DND-41 (cell line): ENCODE measurements at regions not wholly inside any gene's neighbourhood (a gene's known extent, or its start where the extent isn't known, plus 50 kb on each side); places are given as distances from the start of the nearest gene placed in this dataset.

Experiments used
- ATAC-seq: fragments of 200-7000 bp; cut with Tn5 transposase; 3 replicates; pipeline ENCODE4 v1.9.1; 2021; ENCODE audit warnings: low read depth; ENCODE audit not compliant: insufficient read depth
- DNase-seq: peaks from one replicate; pipeline ENCODE4 v3.0.0-alpha.2; 2020
- H2AFZ ChIP-seq: 2 replicates; pipeline ENCODE4 v1.6.0; 2012; ENCODE audit warnings: low read depth, low read length
- H3K27ac ChIP-seq: 2 replicates; pipeline ENCODE4 v1.5.1; 2012; ENCODE audit warnings: low read length, inconsistent platforms
- H3K27me3 ChIP-seq: fragments of 200-600 bp; sonication (generic); 2 replicates; pipeline ENCODE4 v1.6.0; 2012; ENCODE audit warnings: low read length, mild to moderate bottlenecking, inconsistent platforms; ENCODE audit not compliant: insufficient read depth, poor library complexity
- H3K36me3 ChIP-seq: 2 replicates; pipeline ENCODE4 v1.5.1; 2012; ENCODE audit warnings: low read length, inconsistent platforms; ENCODE audit not compliant: insufficient read depth
- H3K4me1 ChIP-seq: 2 replicates; pipeline ENCODE4 v1.5.1; 2012; ENCODE audit warnings: mild to moderate bottlenecking, low read length; ENCODE audit not compliant: insufficient read depth
- H3K4me2 ChIP-seq: 2 replicates; pipeline ENCODE4 v1.6.0; 2012; ENCODE audit warnings: mild to moderate bottlenecking, moderate library complexity, low read length, inconsistent platforms; ENCODE audit not compliant: insufficient read depth
- H3K4me3 ChIP-seq, 2 experiments: fragments of 200-600 bp in 1 of 2; shearing (Covaris generic) in 1 of 2; 2 replicates each; pipeline ENCODE4 v1.5.1; 2012 to 2016; ENCODE audit warnings: inconsistent platforms in 2 of 2, low read length in 2 of 2, mild to moderate bottlenecking in 2 of 2, low read depth in 1 of 2, moderate library complexity in 1 of 2
- H3K79me2 ChIP-seq: 2 replicates; pipeline ENCODE4 v1.6.0; 2012; ENCODE audit warnings: low read length, inconsistent platforms; ENCODE audit not compliant: insufficient read depth
- H3K9ac ChIP-seq: 2 replicates; pipeline ENCODE4 v1.6.0; 2012; ENCODE audit warnings: low read depth, mild to moderate bottlenecking, inconsistent platforms, low read length, moderate library complexity
- H3K9me3 ChIP-seq: 2 replicates; pipeline ENCODE4 v1.5.1; 2012; ENCODE audit warnings: low read length, moderate library complexity, mild to moderate bottlenecking, inconsistent platforms; ENCODE audit not compliant: insufficient read depth, severe bottlenecking
- H4K20me1 ChIP-seq: 2 replicates; pipeline ENCODE4 v1.6.0; 2012; ENCODE audit warnings: low read length; ENCODE audit not compliant: insufficient read depth
- CTCF ChIP-seq: IDR thresholded peaks from 2 replicates; pipeline ENCODE4 v1.5.1; 2012; ENCODE audit warnings: borderline replicate concordance, low read length, moderate library complexity, mild to moderate bottlenecking; ENCODE audit not compliant: poor library complexity, severe bottlenecking; ENCODE audit errors: extremely low read depth
- EZH2 ChIP-seq: IDR thresholded peaks from 3 replicates; pipeline ENCODE4 v1.6.1; 2012; ENCODE audit warnings: borderline replicate concordance, low read depth, mild to moderate bottlenecking, moderate library complexity, low read length, inconsistent platforms; ENCODE audit not compliant: severe bottlenecking

GRCh38 chr10:78229950-78230675 lies 196.4 kb downstream of the RPS24 start:
- ATAC-seq (no peak), DNase-seq (no peak)
- TF ChIP-seq CTCF (no peak), EZH2 (no peak)
- H3K4me3 ChIP-seq: no peak overlapping the region
- H3K4me1 ChIP-seq: no peaks in the 10 kb centered on the region
- H3K27ac ChIP-seq: no peak overlapping the region
- H2AFZ ChIP-seq: no peak overlapping the region
- H3K4me2 ChIP-seq: no peak overlapping the region
- H3K9me3 ChIP-seq: no peaks in the 10 kb centered on the region
- no peak overlapping the region for H3K9ac ChIP-seq
- no peaks in the 10 kb centered on the region for H3K36me3 ChIP-seq
- H3K79me2 ChIP-seq: no peaks in the 10 kb centered on the region
- no peaks in the 10 kb centered on the region; the same call in 1 of the 2 replicates for H4K20me1 ChIP-seq
- peaks cover 3% of the 10 kb centered on the region for H3K27me3 ChIP-seq

DNA sequence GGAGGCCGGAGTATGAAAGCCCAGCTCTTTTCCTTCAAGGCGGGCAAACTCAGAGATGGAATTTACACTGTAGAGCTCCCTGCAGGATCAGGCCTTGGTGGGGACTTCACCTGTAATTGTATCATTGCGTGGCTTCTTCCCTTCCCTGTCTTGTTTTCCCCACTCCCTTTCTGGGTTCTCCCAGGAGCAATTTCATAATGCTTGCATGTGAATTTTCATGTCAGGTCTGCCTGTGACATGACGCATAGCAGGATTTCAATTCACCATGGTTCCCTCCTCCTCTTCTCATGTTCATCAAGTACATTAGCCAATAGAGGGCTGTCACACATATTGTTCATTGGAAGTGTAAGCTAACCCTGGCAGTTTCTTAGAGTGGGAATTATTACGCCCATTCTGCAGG lies 197.7 kb downstream of the RPS24 start:
- H3K9me3 ChIP-seq: no peaks in the 10 kb centered on the region
- peaks cover 3% of the 10 kb centered on the region for H3K27me3 ChIP-seq
- H3K27ac ChIP-seq: no peak overlapping the region
- H3K79me2 ChIP-seq: no peaks in the 10 kb centered on the region
- no peak overlapping the region for H2AFZ ChIP-seq
- H3K4me3 ChIP-seq: no peak overlapping the region
- DNase-seq: no peak
- H4K20me1 ChIP-seq: no peaks in the 10 kb centered on the region; the same call in 1 of the 2 replicates
- no peaks in the 10 kb centered on the region for H3K4me1 ChIP-seq
- H3K36me3 ChIP-seq: no peaks in the 10 kb centered on the region
- H3K4me2 ChIP-seq: no peak overlapping the region
- ATAC-seq: no peak
- TF ChIP-seq CTCF (no peak), EZH2 (no peak)
- no peak overlapping the region for H3K9ac ChIP-seq

DNA sequence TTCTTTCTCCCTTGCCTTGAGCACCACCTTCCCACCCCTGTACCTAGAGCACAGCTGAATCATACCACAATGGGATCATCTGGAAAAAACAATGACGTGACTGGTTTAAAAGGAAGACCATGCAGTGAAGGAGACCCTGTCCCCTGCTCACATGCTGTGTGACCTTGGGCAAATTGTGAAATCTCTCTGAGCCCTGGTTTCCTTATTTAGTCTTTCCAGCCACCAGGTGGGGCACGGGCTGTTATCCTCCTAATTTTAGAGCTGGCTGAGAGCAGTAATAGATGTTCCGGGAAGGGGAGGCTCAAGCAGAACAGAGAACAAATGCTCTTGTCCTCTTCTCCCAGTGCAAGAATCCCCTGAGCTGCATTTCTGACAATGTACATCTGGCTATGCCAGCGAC lies 198.3 kb downstream of the RPS24 start:
- Histone ChIP-seq H3K79me2 (no peaks in the 10 kb centered on the region), H2AFZ (no peak overlapping the region), H3K9ac (no peak overlapping the region), H3K4me3 (no peak overlapping the region), H3K36me3 (no peaks in the 10 kb centered on the region), H3K4me2 (no peak overlapping the region), H3K27me3 (peaks cover 3% of the 10 kb centered on the region), H3K9me3 (no peaks in the 10 kb centered on the region), H4K20me1 (no peaks in the 10 kb centered on the region; the same call in 1 of the 2 replicates), H3K27ac (no peak overlapping the region), H3K4me1 (no peaks in the 10 kb centered on the region)
- no peak for TF ChIP-seq EZH2
- TF ChIP-seq CTCF: peak; percentile 16
- DNase-seq (no peak), ATAC-seq (no peak)
